Gastroesophageal sphincter (tissue), 3 donors: ENCODE measurements at regions not wholly inside any gene's neighbourhood (a gene's known extent, or its start where the extent isn't known, plus 50 kb on each side); places are given as distances from the start of the nearest gene placed in this dataset.

Source experiments
- POLR2A ChIP-seq, 2 donors: fragments of 450-650 bp; IDR thresholded peaks; one replicate each; pipeline ENCODE4 v1.6.1; 2017; ENCODE audit warnings: antibody characterized with exemption in 2 of 2, mild to moderate bottlenecking in 2 of 2, moderate library complexity in 1 of 2
- TF ChIP-seq, protein P1 (sequence below), 4 experiments: fragments of 200-600 bp in 2 of 4; fragments of 450-650 bp in 2 of 4; sonication (generic) in 1 of 4; IDR thresholded peaks; one replicate each; pipeline ENCODE4 v1.5.1; 2017 to 2019; ENCODE audit warnings: antibody characterized with exemption in 4 of 4, mild to moderate bottlenecking in 2 of 4, moderate library complexity in 2 of 4

DNA sequence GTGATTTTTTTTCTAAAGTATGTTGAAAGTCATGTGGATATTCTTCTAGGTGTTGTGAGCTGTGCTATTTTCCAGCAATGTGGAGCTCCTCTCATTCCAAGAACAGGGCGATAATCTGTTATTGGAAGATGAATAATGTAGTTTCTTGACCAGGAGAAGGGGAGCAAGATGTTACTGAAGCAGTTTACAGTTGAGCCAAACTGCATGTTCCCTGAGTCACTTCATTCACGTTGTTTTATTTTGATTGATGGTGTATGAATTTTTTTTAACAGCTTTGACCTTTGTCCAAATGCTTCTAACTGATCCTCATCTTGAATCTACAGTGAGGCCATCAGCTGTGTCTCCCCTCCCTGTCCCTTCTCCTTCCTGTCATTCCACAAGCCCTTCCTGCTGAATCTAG is 277.1 kb upstream of the KLF6 start:
- TF ChIP-seq, protein P1, sequence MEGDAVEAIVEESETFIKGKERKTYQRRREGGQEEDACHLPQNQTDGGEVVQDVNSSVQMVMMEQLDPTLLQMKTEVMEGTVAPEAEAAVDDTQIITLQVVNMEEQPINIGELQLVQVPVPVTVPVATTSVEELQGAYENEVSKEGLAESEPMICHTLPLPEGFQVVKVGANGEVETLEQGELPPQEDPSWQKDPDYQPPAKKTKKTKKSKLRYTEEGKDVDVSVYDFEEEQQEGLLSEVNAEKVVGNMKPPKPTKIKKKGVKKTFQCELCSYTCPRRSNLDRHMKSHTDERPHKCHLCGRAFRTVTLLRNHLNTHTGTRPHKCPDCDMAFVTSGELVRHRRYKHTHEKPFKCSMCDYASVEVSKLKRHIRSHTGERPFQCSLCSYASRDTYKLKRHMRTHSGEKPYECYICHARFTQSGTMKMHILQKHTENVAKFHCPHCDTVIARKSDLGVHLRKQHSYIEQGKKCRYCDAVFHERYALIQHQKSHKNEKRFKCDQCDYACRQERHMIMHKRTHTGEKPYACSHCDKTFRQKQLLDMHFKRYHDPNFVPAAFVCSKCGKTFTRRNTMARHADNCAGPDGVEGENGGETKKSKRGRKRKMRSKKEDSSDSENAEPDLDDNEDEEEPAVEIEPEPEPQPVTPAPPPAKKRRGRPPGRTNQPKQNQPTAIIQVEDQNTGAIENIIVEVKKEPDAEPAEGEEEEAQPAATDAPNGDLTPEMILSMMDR (IDR thresholded peaks at IDR 0.05) = no peak
- no peak for TF ChIP-seq POLR2A (IDR thresholded peaks at IDR 0.05)
